ENCODE measurements at regions not wholly inside any gene's neighbourhood (a gene's known extent, or its start where the extent isn't known, plus 50 kb on each side); places are given as distances from the start of the nearest gene placed in this dataset.
"Not testable (repeated sequence)": the region's sequence is repeated elsewhere in the genome, so short reads cannot be mapped to it uniquely, and the experiment has no call there.

GRCh38 chr1:66460776-66461175 is 73.2 kb upstream of the SGIP1 start:
- DNase-seq (ENCODE audit: low read depth): no peak

DNA sequence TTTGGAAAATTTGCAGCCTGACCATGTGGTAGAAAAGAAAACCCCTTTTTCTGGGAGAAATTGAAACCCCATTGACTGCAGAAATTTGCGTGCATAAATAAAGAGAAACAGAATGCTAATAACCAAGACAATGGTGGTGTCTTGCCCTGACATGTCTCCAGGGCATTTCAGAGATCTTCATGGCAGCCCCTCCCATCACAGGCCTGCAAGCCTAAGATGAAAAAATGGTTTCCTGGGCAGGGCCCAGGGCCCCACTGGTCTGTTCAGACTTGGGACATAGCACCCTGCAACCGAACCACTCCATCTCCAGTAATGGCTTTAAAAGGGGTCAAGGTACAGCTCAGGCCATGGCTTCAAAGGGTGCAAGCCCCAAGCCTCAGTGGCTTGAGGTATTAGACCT is 71.6 kb upstream of the SGIP1 start:
- DNase-seq (ENCODE audit: low read depth): no peak

GRCh38 chr1:66464351-66464750 is 69.6 kb upstream of the SGIP1 start:
- no peak for DNase-seq (ENCODE audit: low read depth)

DNA sequence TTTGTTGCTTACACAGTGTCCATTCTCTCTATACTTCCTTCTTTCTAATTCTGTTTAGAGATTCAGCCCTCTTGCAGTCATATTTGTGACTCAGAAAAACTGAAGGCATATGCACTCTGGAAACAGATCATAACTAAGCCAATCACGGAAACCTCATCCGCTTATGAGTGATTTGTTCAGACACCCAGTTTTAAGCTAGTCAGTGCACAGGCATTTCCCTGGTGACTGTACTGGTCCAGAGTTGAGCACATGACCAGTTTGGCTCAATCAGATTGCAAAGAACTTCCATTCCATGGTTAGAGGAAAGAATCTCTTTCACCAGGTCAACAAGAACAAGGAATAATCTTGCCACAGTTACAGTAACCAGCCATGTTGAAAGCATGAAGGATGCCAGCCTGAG is 69.2 kb upstream of the SGIP1 start:
- peak; percentile 99 for DNase-seq (ENCODE audit: low read depth)

GRCh38 chr1:66466695-66467094 is 67.3 kb upstream of the SGIP1 start:
- DNase-seq (ENCODE audit: low read depth): peak; percentile 75

- DNase-seq (ENCODE audit: low read depth): no peak
These were observed 65.2 kb upstream of the SGIP1 start for GRCh38 chr1:66468722-66469121.

DNA sequence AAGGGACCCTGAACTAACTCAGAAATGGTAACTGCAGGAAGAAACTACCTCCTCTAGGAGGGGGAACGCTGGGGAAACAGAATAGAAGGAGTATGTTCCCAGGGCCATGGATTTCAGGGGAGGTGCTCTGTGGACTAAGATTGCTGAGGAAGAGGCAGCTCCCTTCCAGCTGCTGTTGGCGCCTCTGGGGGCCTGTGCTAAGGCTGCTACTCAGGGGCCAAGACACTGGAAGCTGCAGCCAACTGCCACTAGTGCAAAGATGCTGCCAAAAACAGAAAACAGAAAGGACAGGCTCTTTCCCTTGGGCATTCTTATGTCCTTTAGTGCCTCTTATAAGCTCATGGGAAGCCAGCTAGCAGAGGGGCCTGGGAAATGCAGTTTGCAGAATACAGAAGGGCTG is 58.0 kb upstream of the SGIP1 start:
- no peak for DNase-seq (ENCODE audit: low read depth)

DNA sequence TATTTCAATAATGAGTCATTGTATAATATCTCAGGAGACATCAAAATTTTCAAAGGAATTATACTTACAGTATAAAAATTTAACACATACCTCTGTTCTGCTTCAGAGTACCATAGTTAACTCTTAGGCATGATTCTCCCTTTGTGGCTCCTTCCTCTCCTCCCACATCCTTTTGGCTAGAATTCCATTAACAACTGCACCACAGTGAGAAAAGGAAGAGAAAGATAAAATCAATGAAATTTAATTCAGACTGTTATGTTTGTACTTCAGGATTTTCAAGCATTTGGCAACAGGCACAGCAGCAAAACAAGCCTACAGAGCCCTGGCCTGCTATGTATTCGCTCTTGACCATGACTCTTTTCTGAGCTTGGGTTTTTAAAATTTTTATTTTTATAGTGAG is 57.2 kb upstream of the SGIP1 start:
- DNase-seq (ENCODE audit: low read depth): peak; percentile 30

- peak; percentile 60 for DNase-seq (ENCODE audit: low read depth)
These were observed 55.8 kb upstream of the SGIP1 start for GRCh38 chr1:66478116-66478515.

- no peak for DNase-seq (ENCODE audit: low read depth)
These were observed 53.8 kb upstream of the SGIP1 start for GRCh38 chr1:66480162-66480561.

GRCh38 chr1:66481215-66481614 is 52.7 kb upstream of the SGIP1 start:
- DNase-seq (ENCODE audit: low read depth): not testable (repeated sequence)
